GM23338 (cell line): ENCODE measurements at regions not wholly inside any gene's neighbourhood (a gene's known extent, or its start where the extent isn't known, plus 50 kb on each side); places are given as distances from the start of the nearest gene placed in this dataset.

Experiments used
- EZH2 ChIP-seq: fragments of 200-600 bp; sonication (generic); IDR thresholded peaks from one replicate; pipeline ENCODE4 v1.8.0; 2017; ENCODE audit warnings: antibody characterized with exemption, mild to moderate bottlenecking, low read depth; ENCODE audit not compliant: unreplicated experiment
- POLR2AphosphoS5 ChIP-seq: IDR thresholded peaks from 2 replicates; pipeline ENCODE4 v1.6.1; 2016; ENCODE audit warnings: antibody characterized with exemption, low read depth
- TF ChIP-seq, protein P1 (sequence below), 2 experiments: fragments of 200-600 bp in 1 of 2; sonication (generic) in 1 of 2; conservative IDR thresholded peaks; 2 replicates each; pipeline versions ENCODE4 v1.5.1 to v1.6.1; 2016 to 2017; ENCODE audit warnings: antibody characterized with exemption in 2 of 2, low read depth in 2 of 2, mild to moderate bottlenecking in 2 of 2, moderate library complexity in 1 of 2
- TF ChIP-seq, protein P2 (sequence below): IDR thresholded peaks from one replicate; pipeline ENCODE4 v1.6.1; 2018; ENCODE audit warnings: antibody characterized with exemption; ENCODE audit not compliant: unreplicated experiment

DNA sequence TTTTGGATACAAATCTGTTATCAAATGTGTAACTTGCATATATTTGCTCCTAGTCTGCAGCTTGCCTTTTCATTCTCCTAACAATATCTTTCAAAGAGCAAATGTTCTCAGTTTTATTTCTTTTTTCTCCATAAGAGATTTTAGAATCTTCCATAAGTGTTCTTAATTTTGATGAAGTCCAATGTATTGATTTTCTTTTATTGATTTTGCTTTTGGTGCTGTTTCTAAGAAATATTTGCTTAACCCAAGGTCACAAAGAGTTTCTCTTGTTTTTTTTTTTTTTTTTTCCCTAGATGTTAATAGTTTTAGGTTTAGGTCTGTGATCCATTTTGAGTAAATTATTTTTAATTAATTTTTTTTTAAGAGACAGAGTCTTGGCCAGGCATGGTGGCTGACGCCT, 75.8 kb upstream of the SPRED2 start:
- TF ChIP-seq, protein P1, sequence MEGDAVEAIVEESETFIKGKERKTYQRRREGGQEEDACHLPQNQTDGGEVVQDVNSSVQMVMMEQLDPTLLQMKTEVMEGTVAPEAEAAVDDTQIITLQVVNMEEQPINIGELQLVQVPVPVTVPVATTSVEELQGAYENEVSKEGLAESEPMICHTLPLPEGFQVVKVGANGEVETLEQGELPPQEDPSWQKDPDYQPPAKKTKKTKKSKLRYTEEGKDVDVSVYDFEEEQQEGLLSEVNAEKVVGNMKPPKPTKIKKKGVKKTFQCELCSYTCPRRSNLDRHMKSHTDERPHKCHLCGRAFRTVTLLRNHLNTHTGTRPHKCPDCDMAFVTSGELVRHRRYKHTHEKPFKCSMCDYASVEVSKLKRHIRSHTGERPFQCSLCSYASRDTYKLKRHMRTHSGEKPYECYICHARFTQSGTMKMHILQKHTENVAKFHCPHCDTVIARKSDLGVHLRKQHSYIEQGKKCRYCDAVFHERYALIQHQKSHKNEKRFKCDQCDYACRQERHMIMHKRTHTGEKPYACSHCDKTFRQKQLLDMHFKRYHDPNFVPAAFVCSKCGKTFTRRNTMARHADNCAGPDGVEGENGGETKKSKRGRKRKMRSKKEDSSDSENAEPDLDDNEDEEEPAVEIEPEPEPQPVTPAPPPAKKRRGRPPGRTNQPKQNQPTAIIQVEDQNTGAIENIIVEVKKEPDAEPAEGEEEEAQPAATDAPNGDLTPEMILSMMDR (conservative IDR thresholded peaks at IDR 0.05; ENCODE audit: low read depth in 2 of 2), result no peak
- TF ChIP-seq EZH2 (no peak), POLR2AphosphoS5 (no peak)
- TF ChIP-seq, protein P2, sequence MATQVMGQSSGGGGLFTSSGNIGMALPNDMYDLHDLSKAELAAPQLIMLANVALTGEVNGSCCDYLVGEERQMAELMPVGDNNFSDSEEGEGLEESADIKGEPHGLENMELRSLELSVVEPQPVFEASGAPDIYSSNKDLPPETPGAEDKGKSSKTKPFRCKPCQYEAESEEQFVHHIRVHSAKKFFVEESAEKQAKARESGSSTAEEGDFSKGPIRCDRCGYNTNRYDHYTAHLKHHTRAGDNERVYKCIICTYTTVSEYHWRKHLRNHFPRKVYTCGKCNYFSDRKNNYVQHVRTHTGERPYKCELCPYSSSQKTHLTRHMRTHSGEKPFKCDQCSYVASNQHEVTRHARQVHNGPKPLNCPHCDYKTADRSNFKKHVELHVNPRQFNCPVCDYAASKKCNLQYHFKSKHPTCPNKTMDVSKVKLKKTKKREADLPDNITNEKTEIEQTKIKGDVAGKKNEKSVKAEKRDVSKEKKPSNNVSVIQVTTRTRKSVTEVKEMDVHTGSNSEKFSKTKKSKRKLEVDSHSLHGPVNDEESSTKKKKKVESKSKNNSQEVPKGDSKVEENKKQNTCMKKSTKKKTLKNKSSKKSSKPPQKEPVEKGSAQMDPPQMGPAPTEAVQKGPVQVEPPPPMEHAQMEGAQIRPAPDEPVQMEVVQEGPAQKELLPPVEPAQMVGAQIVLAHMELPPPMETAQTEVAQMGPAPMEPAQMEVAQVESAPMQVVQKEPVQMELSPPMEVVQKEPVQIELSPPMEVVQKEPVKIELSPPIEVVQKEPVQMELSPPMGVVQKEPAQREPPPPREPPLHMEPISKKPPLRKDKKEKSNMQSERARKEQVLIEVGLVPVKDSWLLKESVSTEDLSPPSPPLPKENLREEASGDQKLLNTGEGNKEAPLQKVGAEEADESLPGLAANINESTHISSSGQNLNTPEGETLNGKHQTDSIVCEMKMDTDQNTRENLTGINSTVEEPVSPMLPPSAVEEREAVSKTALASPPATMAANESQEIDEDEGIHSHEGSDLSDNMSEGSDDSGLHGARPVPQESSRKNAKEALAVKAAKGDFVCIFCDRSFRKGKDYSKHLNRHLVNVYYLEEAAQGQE, result no peak
